HG03039 (cell line): ENCODE measurements at regions not wholly inside any gene's neighbourhood (a gene's known extent, or its start where the extent isn't known, plus 50 kb on each side); places are given as distances from the start of the nearest gene placed in this dataset.
"Not testable (repeated sequence)": the region's sequence is repeated elsewhere in the genome, so short reads cannot be mapped to it uniquely, and the experiment has no call there.

ENCODE experiments used
- ATAC-seq: cut with Tn5 transposase; IDR thresholded peaks from one replicate; pipeline ENCODE4 v1.9.1; 2021; ENCODE audit warnings: mild to moderate bottlenecking, moderate library complexity; ENCODE audit not compliant: unreplicated experiment

DNA sequence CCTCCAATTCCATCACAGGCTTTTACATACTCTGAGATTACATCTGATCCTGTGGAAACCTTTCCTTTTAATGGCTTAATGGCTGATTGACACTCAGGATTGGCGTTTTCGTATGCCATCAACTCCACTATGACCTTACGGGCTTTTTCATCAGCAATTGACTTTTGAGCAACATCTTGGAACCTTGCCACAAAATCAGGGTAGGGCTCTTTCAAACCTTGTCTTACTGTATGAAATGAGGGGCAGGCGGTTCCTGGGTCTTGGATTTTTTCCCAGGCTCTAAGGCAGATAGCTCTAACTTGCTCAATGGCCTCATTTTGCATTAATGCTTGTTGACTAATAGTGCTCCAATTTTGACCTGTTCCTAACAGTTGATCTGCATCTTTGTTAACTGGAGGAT, 250.9 kb upstream of the PRKCQ start:
- not testable (repeated sequence) for ATAC-seq

DNA sequence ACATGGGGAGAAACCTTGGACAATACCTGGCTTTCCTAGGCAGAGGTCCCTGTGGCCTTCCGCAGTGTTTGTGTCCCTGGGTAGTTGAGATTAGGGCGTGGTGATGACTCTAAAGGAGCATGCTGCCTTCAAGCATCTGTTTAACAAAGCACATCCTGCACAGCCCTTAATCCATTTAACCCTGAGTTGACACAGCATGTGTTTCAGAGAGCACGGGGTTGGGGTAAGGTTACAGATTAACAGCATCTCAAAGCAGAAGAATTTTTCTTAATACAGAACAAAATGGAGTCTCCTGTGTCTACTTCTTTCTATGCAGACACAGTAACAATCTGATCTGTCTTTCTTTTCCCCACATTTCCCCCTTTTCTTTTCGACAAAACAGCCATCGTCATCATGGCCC, 244.7 kb upstream of the PRKCQ start:
- not testable (repeated sequence) for ATAC-seq

GRCh38 chr10:6823770-6824169, 243.7 kb upstream of the PRKCQ start:
- no peak for ATAC-seq

- no peak for ATAC-seq
These were observed 239.2 kb upstream of the PRKCQ start for GRCh38 chr10:6819301-6819700.

GRCh38 chr10:6817770-6818169, 237.7 kb upstream of the PRKCQ start:
- ATAC-seq: no peak

GRCh38 chr10:6815346-6815745, 235.3 kb upstream of the PRKCQ start:
- ATAC-seq: no peak

- no peak for ATAC-seq
These were observed 233.8 kb upstream of the PRKCQ start for GRCh38 chr10:6813856-6814255.

DNA sequence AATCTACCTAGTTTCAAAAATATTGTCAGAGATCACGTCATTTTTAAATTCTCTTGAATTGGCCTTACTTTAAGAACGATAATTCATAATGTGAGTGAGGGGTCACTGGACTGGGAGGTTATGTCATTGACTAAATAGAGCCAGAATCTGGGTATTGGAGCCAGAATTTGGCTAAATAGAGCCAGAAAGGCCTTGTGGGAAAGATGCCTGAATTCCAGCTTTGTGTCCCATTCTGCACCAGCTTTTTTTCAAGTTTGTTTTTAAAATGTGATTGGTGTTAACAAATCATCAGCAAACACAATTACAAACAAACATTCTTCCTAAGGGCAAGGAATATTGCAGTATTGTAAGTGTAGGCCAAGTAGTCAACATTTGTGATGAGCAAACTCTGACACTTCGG, 233.2 kb upstream of the PRKCQ start:
- no peak for ATAC-seq

GRCh38 chr10:6811153-6811552, 231.1 kb upstream of the PRKCQ start:
- no peak for ATAC-seq

DNA sequence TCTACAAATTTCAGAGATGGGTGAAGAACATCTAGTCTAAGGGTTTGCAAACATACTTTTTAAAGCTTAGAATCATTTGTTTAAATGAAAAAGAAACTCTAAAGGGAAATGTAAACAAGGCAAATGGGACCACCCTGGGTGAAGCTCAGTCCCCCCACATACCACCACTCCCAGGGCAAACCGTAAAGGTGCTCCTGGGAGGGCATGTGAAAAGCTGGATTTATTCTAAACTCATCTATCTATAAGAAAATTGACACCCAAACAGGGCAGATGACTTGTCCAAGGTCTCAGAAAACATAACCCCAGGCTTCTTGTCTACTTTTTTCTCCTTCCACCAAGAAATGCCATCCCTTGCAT, 223.3 kb upstream of the PRKCQ start:
- no peak for ATAC-seq

- no peak for ATAC-seq
These were observed 222.8 kb upstream of the PRKCQ start for GRCh38 chr10:6802759-6803426.

DNA sequence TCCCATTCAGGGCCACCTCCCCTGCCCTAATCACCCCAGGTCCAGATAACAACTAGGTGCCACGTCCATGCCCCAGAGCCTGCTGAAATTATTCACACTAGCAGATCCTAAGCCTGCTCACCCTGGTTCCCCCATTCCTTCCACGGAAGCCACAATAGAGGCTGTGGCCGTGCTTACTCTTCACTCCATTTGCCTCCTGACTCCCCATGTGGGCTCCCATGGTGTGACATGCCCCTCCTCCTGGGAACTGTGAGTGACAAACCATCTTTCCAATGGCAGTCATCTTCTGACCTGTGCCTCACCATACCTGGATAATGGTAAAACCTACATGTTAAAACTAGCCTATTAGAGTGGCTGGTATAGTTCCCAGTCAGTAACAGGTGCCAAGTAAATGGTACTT, 216.2 kb upstream of the PRKCQ start:
- no peak for ATAC-seq

- no peak for ATAC-seq
These were observed 215.5 kb upstream of the PRKCQ start for GRCh38 chr10:6795541-6795940.

GRCh38 chr10:6794841-6795240, 214.8 kb upstream of the PRKCQ start:
- not testable (repeated sequence) for ATAC-seq

GRCh38 chr10:6794441-6794840, 214.4 kb upstream of the PRKCQ start:
- no peak for ATAC-seq

- no peak for ATAC-seq
These were observed 208.7 kb upstream of the PRKCQ start for GRCh38 chr10:6788731-6789130.

- no peak for ATAC-seq
These were observed 208.2 kb upstream of the PRKCQ start for GRCh38 chr10:6788231-6788630.

- no peak for ATAC-seq
These were observed 207.6 kb upstream of the PRKCQ start for GRCh38 chr10:6787718-6788117.

- ATAC-seq: no peak
These were observed 207.0 kb upstream of the PRKCQ start for GRCh38 chr10:6787091-6787490.

- no peak for ATAC-seq
These were observed 206.5 kb upstream of the PRKCQ start for GRCh38 chr10:6786579-6787031.

DNA sequence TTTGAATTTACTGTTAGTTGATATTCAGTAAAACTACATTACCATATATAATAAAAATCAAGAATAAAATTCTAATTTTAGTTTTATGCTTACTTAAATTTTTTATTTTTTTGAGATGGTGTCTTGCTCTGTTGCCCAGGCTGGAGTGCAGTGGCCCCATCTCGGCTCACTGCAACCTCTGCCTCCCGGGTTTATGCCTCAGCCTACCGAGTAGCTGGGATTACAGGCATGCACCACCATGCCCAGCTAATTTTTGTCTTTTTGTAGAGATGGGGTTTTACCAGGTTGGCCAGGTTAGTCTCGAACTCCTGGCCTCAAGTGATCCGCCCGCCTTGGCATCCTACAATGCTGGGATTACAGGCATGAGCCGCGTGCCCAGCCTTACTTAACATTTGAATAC, 204.4 kb upstream of the PRKCQ start:
- not testable (repeated sequence) for ATAC-seq

GRCh38 chr10:6783471-6783870, 203.4 kb upstream of the PRKCQ start:
- ATAC-seq: no peak

DNA sequence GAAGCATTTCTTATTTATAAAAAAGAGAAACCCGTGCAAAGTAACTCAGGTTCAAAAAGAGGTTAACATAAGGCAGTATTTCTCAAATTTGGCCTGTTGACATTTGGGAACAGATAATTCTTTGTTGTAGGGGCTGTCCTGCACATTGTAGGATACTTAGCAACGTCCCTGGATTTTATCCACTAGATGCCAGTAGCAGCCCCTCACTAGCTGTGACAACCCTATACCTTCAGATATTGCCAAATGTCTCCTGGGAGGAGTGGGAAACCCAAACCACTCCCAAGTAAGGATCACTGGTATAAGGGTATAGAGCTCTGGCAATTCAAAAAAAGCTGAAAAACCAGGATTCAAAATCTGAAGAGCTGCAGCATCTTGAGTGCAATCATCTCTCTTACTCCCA, 202.3 kb upstream of the PRKCQ start:
- ATAC-seq: no peak
